ENCODE measurements at regions not wholly inside any gene's neighbourhood (a gene's known extent, or its start where the extent isn't known, plus 50 kb on each side); places are given as distances from the start of the nearest gene placed in this dataset.

- 89% methylated on average over 16 of the region's 18 CpGs for WGBS (ENCODE audit: insufficient coverage)
- H3K27ac ChIP-seq (ENCODE audit: low read length), result no peak overlapping the region
Measured at GRCh38 chr9:129235041-129235930, 57.2 kb upstream of the IER5L start.

GRCh38 chr9:129234491-129234890 is 56.4 kb upstream of the IER5L start:
- no peak overlapping the region for H3K4me3 ChIP-seq (ENCODE audit: low read length)
- H3K4me1 ChIP-seq (ENCODE audit: control insufficient read depth, insufficient read depth, low read length), result peaks cover 12% of the 10 kb centered on the region
- H3K27ac ChIP-seq (ENCODE audit: low read length), result no peak overlapping the region
- peaks cover 6% of the 10 kb centered on the region for H3K9me3 ChIP-seq (replicated peaks; ENCODE audit: control insufficient read depth, low read depth, low read length)
- H3K27me3 ChIP-seq (ENCODE audit: control insufficient read depth, insufficient read depth, low read length), result no peaks in the 10 kb centered on the region
- no peaks in the 10 kb centered on the region for H3K36me3 ChIP-seq (ENCODE audit: control insufficient read depth, insufficient read depth, low read length)
- WGBS (ENCODE audit: insufficient coverage), result 62% methylated on average over 4 of the region's 4 CpGs
- no peak for DNase-seq

More at GRCh38 chr9:129235041-129235930, 57.2 kb upstream of the IER5L start:
- Histone ChIP-seq H3K4me1 (ENCODE audit: control insufficient read depth, insufficient read depth, low read length) (peaks cover 12% of the 10 kb centered on the region), H3K36me3 (ENCODE audit: control insufficient read depth, insufficient read depth, low read length) (no peaks in the 10 kb centered on the region), H3K27me3 (ENCODE audit: control insufficient read depth, insufficient read depth, low read length) (no peaks in the 10 kb centered on the region), H3K9me3 (replicated peaks; ENCODE audit: control insufficient read depth, low read depth, low read length) (peaks cover 6% of the 10 kb centered on the region), H3K4me3 (ENCODE audit: low read length) (no peak overlapping the region)
- DNase-seq, result no peak

GRCh38 chr9:129232839-129233591 is 55.0 kb upstream of the IER5L start:
- no peaks in the 10 kb centered on the region for H3K36me3 ChIP-seq (ENCODE audit: control insufficient read depth, insufficient read depth, low read length)
- peaks cover 12% of the 10 kb centered on the region for H3K4me1 ChIP-seq (ENCODE audit: control insufficient read depth, insufficient read depth, low read length)
- 88% methylated on average over 1 of the region's 1 CpG for WGBS (ENCODE audit: insufficient coverage)
- peaks cover 6% of the 10 kb centered on the region for H3K9me3 ChIP-seq (replicated peaks; ENCODE audit: control insufficient read depth, low read depth, low read length)
- no peak for DNase-seq
- no peak overlapping the region for H3K4me3 ChIP-seq (ENCODE audit: low read length)
- H3K27ac ChIP-seq (ENCODE audit: low read length), result no peak overlapping the region
- H3K27me3 ChIP-seq (ENCODE audit: control insufficient read depth, insufficient read depth, low read length), result no peaks in the 10 kb centered on the region

- H3K9me3 ChIP-seq (replicated peaks; ENCODE audit: control insufficient read depth, low read depth, low read length), result peaks cover 6% of the 10 kb centered on the region
- no peak overlapping the region for H3K27ac ChIP-seq (ENCODE audit: low read length)
- no peak overlapping the region for H3K4me3 ChIP-seq (ENCODE audit: low read length)
- no peak for DNase-seq
- 90% methylated on average over 4 of the region's 9 CpGs for WGBS (ENCODE audit: insufficient coverage)
- no peaks in the 10 kb centered on the region for H3K36me3 ChIP-seq (ENCODE audit: control insufficient read depth, insufficient read depth, low read length)
- peaks cover 5% of the 10 kb centered on the region for H3K4me1 ChIP-seq (ENCODE audit: control insufficient read depth, insufficient read depth, low read length)
- no peaks in the 10 kb centered on the region for H3K27me3 ChIP-seq (ENCODE audit: control insufficient read depth, insufficient read depth, low read length)
Measured at GRCh38 chr9:129231759-129232158, 53.7 kb upstream of the IER5L start.

GRCh38 chr9:129231022-129231739 is 53.1 kb upstream of the IER5L start:
- no peak overlapping the region for H3K27ac ChIP-seq (ENCODE audit: low read length)
- 75% methylated on average over 6 of the region's 25 CpGs for WGBS (ENCODE audit: insufficient coverage)
- DNase-seq, result no peak

GRCh38 chr9:129230302-129230701 is 52.2 kb upstream of the IER5L start:
- Histone ChIP-seq H3K4me3 (ENCODE audit: low read length) (no peak overlapping the region), H3K27me3 (ENCODE audit: control insufficient read depth, insufficient read depth, low read length) (no peaks in the 10 kb centered on the region), H3K4me1 (ENCODE audit: control insufficient read depth, insufficient read depth, low read length) (peaks cover 13% of the 10 kb centered on the region), H3K27ac (ENCODE audit: low read length) (no peak overlapping the region), H3K9me3 (replicated peaks; ENCODE audit: control insufficient read depth, low read depth, low read length) (peaks cover 6% of the 10 kb centered on the region), H3K36me3 (ENCODE audit: control insufficient read depth, insufficient read depth, low read length) (no peaks in the 10 kb centered on the region)
- WGBS (ENCODE audit: insufficient coverage), result no CpG with 5 or more reads among the region's 2 CpGs
- DNase-seq, result no peak

More at GRCh38 chr9:129231022-129231739, 53.1 kb upstream of the IER5L start:
- peaks cover 6% of the 10 kb centered on the region for H3K9me3 ChIP-seq (replicated peaks; ENCODE audit: control insufficient read depth, low read depth, low read length)
- H3K36me3 ChIP-seq (ENCODE audit: control insufficient read depth, insufficient read depth, low read length), result no peaks in the 10 kb centered on the region
- H3K4me1 ChIP-seq (ENCODE audit: control insufficient read depth, insufficient read depth, low read length), result peaks cover 7% of the 10 kb centered on the region
- no peaks in the 10 kb centered on the region for H3K27me3 ChIP-seq (ENCODE audit: control insufficient read depth, insufficient read depth, low read length)
- no peak overlapping the region for H3K4me3 ChIP-seq (ENCODE audit: low read length)
